ENCODE measurements at regions not wholly inside any gene's neighbourhood (a gene's known extent, or its start where the extent isn't known, plus 50 kb on each side); places are given as distances from the start of the nearest gene placed in this dataset.

DNA sequence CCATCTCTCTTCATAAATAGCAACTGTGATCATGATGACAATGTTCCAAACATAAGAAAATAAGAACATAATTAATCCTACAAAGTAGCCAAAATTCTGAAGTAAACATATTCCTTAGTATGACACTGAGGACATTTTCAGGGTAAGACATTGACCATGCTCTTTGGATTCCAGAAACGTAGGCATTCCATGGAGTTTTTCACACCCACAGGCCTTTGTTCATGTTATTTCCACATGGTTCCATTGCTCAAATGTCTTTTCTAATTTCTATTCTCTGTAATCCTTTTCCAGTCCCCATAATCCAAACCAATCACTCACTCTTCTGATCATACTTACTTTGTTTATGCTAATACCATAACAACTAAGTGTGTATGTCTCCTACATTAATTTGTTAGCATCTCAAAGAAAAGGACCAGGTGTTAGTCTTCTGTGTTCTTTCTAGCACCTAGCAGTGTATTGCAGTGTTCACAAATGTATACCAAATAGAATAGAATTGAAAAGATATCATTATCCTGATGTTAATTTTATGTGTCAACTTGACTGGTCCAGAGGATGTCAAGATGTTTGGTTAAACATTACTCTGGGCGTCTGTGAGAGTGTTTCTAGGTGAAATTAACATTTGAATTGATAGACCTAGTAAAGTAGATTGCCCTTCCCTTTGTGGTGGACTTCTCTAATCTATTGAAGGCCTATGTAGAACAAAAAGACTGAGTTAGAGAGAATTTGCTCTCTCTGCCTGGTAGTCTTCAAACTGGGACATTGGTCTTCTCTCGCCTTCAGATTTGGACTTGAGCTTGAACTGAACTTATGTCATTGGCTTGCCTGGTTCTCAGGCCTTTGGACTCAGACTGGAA lies 516.6 kb downstream of the PTPRC start:
- no peak for DNase-seq (ENCODE audit: low read depth in 2 of 2)

DNA sequence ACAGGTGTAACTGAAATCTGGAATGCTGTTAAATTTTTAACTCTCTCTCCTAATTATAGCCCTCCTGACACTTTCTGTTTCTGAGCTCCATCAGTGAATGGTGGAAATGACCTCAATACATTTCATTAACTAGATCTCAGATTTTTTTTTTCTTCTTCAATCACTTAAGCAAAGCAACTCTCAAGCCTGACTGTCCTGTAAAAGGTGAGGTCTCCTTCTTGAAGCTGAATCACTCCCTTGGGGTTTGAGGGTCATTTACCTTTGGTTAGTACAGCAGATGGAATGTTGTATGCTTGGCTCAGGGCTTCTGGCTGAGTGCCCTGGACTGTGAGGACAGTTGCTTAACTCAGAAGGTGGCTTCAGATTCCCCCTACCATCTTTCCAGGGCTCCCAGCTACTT lies 518.7 kb downstream of the PTPRC start:
- DNase-seq (ENCODE audit: low read depth in 2 of 2): no peak

DNA sequence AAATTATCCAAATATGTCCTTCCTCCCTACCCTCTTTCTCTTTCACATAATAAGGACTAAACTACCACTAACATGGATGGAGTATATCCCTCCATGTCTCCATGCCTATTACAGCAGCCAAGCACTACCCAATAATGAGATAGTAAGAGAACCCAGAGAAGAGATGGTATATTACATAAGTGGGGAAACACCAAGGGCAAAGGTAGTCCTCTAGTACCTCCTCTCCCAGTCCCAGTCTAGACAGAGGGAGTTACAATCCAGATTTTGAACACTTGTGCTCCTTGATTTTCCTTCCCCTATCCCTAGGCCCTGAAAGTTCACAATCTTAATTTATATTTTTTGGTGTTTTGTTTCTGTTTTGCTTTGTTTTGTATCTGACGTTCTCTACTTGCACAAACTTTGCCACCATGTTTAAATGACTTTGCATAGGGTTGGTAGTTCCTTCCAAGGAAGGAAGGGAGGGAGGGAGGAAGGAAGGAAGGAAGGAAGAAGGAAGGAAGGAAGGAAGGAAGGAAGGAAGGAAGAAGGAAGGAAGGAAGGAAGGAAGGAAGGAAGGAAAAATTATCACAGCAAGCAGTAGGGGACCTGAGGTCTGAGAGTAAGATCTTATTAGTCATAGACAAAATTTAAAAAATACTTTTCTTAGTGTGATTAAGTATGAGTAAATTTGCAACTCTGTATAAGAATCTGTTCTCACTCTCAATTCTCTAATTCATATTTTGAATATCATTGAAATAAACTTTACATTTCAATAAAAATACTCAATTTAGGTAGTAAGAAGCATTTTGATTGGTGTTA lies 521.9 kb downstream of the PTPRC start:
- no peak for DNase-seq (ENCODE audit: low read depth in 2 of 2)

DNA sequence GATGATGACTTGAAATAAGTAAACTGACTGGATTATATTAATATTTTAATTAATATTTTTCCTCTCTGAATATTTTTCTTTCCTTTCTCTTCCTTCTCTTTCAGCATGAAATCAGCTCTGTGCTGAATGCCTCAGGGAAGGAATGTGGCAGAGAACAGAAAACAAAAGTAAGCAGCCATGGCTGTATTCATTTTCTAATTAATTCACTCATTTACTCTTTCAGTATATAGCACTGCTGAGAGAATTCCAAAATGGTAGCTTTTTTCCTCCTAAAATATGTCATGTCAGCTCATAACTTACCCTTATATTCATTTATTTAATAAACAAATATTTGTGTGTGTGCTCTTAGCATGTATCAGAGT lies 522.5 kb downstream of the PTPRC start:
- DNase-seq (ENCODE audit: low read depth in 2 of 2): no peak

DNA sequence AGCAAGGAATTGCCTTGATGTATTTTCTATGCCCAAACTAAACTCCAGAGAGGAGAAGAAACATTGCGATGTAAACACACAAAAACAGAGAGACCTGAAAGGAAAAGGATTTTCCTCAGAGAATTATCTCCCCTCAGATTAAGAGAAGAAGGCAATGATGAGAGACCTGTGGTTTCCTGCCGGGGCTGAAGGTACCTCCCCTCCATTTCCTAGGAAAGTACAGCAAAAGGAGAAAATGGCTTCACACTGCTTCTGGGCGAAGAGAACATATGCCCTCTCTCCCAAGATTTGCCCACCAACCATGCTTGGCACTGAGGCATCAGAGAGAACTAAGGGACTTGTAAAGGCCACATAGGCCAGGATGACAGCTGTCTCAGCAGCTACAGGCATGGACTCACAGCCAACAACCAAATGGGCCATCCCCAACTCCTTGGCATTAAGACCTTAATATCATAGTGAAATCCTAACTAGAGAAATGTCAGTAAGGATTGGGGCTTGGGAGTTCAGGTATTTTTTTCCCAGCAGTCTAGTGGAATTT lies 523.0 kb downstream of the PTPRC start:
- DNase-seq (ENCODE audit: low read depth in 2 of 2): no peak

DNA sequence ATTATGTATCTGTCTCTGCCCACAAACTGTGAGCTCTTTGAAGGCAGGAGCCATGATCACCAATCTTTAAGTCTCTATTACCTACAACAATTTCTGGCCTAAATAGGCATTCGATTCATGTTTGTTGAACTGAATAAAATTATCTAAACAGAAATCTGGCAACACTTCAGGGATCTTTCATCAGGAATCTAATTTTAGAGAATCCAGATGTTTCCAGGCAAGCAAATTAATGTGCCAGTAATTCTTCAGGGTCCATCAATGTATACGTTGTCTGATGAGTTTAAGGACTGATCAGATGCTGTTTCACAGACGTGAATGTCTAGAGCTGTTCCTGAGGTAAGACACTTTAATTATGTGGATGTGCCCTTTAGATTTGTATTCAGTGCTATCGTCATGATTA lies 524.4 kb downstream of the PTPRC start:
- no peak for DNase-seq (ENCODE audit: low read depth in 2 of 2)

DNA sequence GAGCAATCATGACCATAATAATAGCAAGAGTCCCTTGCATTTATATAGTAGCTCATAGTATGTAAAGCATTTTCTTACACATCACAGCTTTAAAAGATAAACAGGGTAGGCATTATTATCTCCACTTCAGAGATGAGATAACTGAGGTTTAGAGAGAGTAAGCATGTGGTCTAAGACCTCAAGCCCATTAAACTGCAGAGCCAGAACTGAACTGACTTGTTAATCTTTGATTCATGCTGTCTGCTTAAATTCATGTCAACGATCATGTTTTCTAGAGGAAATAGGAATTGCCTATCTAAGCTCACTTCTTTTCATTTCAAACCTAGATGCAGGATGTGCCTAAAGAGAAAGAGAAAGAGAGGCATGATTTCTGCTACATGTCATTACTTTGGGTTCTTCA lies 524.8 kb downstream of the PTPRC start:
- no peak for DNase-seq (ENCODE audit: low read depth in 2 of 2)

DNA sequence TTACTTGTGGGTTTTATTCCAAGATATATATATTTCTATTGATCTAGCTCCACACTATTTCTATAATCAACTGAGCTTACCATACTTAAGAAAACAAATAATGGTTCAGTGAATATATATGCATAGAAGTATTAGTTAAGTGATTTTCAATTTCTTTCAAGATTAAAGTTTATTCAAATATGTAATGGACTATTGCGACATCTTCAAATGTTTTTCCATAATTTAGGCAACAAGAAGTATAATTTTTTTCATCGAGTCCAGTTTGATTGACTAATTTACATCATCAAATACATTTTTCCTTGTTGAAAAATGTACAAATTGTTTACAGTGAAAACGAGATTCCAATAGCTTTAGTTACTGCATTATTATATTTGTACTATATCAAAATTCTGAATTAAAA lies 528.6 kb downstream of the PTPRC start:
- DNase-seq (ENCODE audit: low read depth in 2 of 2): no peak

DNA sequence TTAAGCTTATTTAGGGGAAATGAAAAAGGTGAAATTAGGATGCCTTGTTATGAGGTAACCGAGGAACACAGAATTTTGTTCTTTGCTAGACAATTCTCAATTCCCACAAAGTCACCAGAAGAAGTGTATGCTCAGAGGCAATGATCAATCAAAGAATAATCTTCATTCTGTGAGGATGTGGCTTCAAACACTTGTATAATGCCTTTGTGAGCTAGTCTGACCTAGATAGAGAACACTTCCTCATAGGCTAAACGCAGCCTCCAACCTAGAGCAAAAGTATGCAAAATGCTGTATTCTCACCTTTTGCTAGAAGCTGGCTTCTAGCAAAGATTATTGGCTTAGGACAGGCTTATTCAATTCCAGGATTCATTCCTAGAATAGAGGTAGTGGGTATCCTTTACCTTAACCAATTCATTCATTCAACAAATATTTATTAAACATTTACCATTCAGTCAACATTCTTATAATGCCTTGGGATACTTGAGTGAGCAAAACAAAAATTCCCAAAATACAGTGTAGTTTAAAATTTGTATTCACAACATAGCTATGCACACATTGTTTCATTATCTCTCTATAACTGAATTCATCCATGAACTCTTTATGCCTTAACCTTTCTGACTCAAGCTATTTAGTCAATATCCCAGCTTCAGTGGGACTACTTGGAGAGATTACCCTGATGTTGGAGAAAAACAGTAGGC lies 530.2 kb downstream of the PTPRC start:
- no peak for DNase-seq (ENCODE audit: low read depth in 2 of 2)

DNA sequence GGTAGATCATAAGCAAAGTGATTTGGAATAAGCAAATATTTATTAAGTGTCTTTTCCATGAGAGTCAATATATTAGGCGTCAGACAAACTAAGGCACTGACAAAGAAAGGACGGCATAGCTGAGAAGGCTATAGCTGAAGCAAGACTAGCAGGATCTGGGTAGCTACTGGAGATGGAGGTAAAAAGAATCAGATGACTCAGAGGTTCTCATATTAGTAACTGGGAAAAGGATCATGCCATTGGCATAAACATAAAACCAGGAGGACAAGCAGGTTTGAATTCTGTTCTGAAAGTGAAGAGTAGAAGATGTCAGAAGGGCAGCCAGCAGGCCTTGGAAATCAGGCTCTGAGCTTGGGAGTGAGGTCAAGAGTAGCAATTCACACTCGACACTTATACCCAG lies 531.9 kb downstream of the PTPRC start:
- DNase-seq (ENCODE audit: low read depth in 2 of 2): no peak

DNA sequence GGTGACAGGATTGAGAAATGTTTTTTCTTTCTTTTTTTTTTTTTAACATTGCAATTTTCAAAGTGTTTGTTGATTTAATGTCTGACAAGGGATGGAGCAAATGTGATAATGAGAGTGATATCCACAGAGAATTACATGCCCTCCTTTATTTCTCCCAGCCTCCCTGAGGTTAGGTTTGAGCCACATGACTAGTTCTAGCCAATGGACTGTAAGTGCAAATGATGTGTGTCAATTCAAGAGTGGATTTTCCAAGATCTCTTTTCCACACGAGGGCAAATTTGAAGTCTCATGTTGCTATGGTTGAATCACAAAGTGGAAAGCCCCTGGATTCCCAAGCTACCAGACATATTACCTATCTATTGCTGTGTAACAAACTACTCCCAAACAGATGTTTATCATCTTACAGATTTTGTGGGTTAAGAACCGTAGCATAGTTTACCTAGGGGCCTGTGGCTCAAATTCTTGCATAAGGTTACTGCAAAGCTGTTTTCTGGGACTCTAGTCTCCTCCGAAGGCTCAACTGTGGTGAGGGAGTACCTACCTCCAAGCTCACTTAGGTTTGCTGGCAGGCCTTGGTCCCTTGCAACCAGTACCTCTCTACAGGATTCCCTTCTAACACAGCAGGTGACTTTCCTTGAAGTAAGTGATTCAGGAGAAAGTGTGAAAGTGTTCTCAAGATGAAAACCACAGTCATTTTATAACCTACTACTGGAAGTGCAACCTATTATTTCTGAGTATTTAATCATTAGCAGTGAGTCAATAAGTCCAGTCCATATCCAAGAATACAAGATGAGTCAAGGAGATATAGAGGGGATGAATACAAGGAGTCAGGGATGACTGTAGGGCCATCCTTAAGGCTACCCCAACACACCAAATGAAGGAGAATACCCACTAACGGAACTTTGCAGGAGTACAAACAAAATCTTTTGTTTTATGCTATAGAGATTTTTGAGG lies 533.6 kb downstream of the PTPRC start:
- DNase-seq (ENCODE audit: low read depth in 2 of 2): no peak

DNA sequence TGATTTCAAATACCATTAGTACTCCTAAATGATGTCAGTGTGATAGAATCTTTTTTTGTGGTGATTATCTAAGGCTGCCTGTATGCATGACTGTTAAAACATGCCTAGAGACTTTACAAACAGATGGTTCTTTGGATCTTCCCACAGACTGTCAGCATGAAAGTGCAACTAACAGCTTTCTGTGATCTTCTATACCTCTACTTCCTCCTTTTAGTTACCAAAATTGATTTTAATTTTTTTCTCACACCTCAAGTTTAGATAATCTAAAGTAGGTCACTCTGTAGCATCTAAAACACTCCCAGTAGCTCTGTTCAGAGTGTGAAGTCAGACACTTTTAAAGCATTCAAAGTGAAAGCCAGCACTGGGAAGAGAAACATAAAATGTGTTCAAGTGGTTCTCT lies 534.5 kb downstream of the PTPRC start:
- no peak for DNase-seq (ENCODE audit: low read depth in 2 of 2)

DNA sequence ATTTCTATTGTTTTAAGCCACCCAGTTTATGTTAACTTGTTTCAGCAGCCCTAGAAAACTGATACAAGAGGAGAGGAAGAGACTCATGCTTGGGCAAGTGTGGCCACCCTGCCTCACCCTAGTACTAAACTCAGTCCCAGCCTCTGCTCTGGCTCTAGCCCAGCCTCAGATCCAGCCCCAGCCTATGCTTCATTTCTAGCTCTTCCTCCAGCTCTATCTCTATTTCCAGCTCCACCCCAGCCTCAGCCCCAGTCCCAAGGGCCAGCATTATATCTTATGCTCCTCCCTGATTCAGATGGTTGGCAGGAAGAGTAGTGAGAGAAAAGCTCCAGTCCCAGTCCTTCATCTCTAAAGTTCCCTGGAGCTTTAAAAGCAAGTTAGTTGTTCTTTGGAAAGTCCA lies 535.5 kb downstream of the PTPRC start:
- no peak for DNase-seq (ENCODE audit: low read depth in 2 of 2)

DNA sequence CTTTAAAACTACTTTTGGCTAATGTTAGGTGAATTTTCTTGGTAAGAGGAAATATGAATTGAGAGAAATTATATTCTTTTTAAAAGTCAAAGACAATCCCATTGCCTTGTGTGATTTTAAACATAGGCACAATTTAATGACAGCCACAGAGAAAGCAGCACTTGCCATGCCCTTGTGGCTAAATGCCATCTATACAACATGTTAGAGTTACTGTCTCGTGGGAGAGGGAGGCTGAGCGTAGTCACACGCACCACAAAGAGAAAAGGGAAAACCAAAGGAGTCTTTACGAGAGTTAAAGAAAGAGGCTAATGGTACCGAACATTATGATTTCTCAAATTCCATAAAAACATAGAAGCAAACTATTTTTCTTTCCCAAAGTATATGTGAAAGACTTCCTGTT lies 537.9 kb downstream of the PTPRC start:
- no peak for DNase-seq (ENCODE audit: low read depth in 2 of 2)

DNA sequence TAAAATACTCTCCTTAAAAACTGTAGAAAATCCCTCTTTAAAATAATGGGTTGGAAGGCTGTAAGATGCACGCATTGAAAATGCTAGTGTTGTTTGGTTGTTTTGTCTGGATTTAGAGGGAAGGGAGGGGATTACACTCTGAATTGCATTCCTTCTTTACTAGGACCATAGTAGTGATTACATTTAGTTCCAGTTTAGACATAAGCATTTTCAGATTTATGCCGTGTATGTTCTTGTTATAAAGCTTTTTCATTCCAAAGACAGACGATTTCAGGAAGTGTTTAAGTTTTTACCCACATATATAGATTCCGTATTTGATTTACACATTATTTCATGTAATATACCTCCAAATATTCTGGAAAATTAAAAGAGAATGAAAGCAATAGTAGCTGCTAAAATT lies 538.4 kb downstream of the PTPRC start:
- DNase-seq (ENCODE audit: low read depth in 2 of 2): no peak

DNA sequence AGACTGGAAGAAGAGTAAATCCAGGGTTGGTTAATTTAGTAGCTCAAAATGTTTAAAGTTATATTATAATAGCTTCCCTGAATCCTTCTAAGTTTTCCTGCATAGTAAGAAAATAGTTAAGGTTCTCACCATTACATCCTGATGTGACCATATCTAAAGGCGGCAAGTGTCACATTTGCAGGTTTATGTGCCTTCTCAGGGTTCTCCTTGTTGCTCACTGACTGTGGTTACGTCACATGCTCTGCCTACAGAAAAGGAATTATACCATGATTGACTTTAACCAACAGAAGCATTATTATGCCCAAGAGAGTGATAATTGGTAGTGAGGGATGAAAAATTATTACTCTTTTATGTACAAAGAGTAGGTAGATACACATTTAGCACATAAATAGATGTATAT lies 539.8 kb downstream of the PTPRC start:
- DNase-seq (ENCODE audit: low read depth in 2 of 2): no peak

DNA sequence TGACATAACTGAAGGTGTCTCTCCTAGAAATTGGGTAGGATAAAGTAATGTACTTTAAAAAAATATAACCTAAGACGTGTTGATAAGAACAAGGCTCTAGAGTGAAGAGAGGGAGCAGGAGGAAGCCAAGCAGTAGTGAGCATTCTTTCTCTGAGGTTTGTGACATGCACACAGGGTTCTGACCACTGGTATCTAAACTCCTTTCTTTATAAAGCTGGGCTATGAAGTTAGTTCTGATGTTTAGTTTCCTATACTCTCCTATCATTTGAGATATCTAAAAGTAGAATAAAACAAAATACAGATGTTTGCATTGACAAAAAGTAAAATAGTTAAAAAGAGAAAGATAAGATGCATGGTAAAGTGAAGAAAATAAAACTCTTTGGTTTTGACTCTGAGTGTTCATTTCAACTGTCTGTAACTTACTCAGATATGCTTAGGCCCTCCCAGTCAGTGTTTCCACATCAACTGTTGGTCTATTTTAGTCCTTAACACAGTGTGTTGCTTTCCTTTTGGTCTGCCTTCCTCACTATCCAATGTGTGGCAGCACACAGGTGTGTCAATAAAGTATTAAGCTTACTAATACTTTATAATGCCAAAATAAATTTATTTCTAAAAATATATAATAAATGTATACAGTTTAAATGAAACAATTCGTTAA lies 543.5 kb downstream of the PTPRC start:
- no peak for DNase-seq (ENCODE audit: low read depth in 2 of 2)

DNA sequence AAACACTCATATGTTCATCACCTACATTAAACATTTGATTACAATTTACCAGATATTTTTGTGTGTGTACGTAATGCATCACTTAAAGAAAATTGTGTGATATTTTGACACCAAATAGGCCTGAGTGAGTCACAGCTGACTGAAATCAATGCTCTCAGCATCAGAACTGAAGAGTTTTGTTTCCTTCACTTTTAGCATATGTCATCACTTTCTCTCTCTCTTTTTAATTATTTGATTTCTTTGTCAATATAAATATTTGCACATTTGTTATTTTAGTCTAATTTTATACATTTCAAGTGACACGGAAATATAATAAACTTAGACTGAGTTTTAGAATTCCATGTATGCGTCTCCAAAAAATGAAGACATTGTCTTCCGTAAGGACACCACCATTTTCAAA lies 545.3 kb downstream of the PTPRC start:
- DNase-seq (ENCODE audit: low read depth in 2 of 2): no peak

DNA sequence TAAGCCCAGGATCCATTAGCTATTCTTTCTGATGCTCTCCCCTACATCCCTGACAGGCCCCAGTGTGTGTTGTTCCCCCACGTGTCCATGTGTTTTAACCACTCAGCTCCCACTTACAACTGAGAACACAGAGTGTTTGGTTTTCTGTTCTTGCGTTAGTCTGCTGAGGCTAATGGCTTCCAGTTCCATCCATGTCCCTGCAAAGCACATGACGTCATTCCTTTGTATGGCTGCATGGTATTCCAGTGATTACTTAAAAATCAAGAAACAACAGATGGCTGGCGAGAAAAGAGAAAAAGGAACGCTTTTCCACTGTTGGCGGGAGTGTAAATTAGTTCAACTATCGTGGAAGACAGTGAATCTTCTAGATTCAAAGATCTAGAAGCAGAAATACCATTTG lies 556.0 kb downstream of the PTPRC start:
- DNase-seq (ENCODE audit: low read depth in 2 of 2): no peak

DNA sequence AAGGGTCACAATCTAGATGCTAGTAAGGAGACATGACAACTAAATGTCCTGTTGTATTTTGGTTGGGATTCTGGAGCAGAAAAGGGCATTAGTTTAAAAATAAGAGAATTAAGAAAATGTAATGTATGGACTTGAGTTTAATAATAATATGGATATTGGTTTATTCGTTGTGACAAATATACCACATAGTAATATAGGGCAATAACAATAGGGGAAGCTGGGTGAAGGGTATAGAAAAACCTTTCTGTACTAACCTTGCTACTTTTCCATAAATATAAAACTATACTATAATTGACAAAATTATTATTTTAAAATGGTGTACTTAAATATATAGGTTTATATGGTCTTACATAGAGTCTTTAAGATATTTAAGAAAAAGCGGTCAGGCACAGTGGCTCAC lies 558.9 kb downstream of the PTPRC start:
- no peak for DNase-seq (ENCODE audit: low read depth in 2 of 2)

DNA sequence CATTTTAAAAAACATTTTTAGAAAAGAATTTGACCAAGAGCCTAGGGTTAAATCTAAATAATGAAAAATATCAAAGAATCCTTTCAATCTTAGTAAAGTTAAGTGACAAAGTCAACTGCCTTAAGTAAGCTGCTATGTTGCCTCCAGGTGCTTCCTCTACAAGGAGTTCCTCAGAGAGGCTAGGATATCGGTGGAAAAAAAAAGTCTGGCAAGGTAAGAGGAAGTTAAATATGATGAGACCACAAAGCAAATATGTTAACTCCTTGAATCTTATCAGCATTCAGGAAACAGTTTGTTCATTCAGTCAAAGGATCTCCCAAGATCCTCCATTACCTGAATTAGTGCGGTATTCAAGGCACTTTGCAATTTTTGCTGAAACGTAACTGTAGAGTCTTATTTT lies 563.5 kb downstream of the PTPRC start:
- DNase-seq (ENCODE audit: low read depth in 2 of 2): peak in 1 of 2 donors; percentile 84
